ENCODE measurements at regions not wholly inside any gene's neighbourhood (a gene's known extent, or its start where the extent isn't known, plus 50 kb on each side); places are given as distances from the start of the nearest gene placed in this dataset.

- FAIRE-seq (no peak), DNase-seq (ENCODE audit: low read depth, low spot score) (no peak)
- no peaks in the 10 kb centered on the region for H4K20me1 ChIP-seq (ENCODE audit: control insufficient read depth, extremely low read depth, insufficient read depth, low read length)
- H3K36me3 ChIP-seq (ENCODE audit: control insufficient read depth in 2 of 2, extremely low read depth in 1 of 2, insufficient read depth in 2 of 2, low read length in 2 of 2), result no peaks in the 10 kb centered on the region
- H3K9ac ChIP-seq (ENCODE audit: control insufficient read depth, extremely low read depth, insufficient read depth, low read length), result no peak overlapping the region
- H3K27me3 ChIP-seq (ENCODE audit: control insufficient read depth, extremely low read depth, insufficient read depth, low read length), result no peaks in the 10 kb centered on the region
- H2AFZ ChIP-seq (ENCODE audit: control insufficient read depth, low read length), result no peak overlapping the region
- H3K9me3 ChIP-seq (ENCODE audit: control insufficient read depth, low read depth, low read length), result no peaks in the 10 kb centered on the region
- no peaks in the 10 kb centered on the region for H3K9me1 ChIP-seq (ENCODE audit: control insufficient read depth, extremely low read depth, insufficient read depth, low read length)
- no peak overlapping the region for H3K4me3 ChIP-seq (ENCODE audit: control insufficient read depth in 2 of 3, extremely low read depth in 1 of 3, insufficient read depth in 2 of 3, low read depth in 1 of 3, low read length in 3 of 3)
- H3K27ac ChIP-seq (ENCODE audit: control insufficient read depth, insufficient read depth, low read length), result no peak overlapping the region
- TF ChIP-seq, protein P1, sequence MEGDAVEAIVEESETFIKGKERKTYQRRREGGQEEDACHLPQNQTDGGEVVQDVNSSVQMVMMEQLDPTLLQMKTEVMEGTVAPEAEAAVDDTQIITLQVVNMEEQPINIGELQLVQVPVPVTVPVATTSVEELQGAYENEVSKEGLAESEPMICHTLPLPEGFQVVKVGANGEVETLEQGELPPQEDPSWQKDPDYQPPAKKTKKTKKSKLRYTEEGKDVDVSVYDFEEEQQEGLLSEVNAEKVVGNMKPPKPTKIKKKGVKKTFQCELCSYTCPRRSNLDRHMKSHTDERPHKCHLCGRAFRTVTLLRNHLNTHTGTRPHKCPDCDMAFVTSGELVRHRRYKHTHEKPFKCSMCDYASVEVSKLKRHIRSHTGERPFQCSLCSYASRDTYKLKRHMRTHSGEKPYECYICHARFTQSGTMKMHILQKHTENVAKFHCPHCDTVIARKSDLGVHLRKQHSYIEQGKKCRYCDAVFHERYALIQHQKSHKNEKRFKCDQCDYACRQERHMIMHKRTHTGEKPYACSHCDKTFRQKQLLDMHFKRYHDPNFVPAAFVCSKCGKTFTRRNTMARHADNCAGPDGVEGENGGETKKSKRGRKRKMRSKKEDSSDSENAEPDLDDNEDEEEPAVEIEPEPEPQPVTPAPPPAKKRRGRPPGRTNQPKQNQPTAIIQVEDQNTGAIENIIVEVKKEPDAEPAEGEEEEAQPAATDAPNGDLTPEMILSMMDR (optimal IDR thresholded peaks at IDR 0.05 in 1 of 3, IDR thresholded peaks at IDR 0.05 in 1 of 3, conservative IDR thresholded peaks at IDR 0.05 in 1 of 3; ENCODE audit: extremely low read depth in 1 of 3, insufficient read depth in 2 of 3, low read length in 3 of 3), result no peak
- H3K79me2 ChIP-seq (ENCODE audit: control insufficient read depth, insufficient read depth, low read length), result no peaks in the 10 kb centered on the region
- dilution Hi-C loops (cut with MboI; ENCODE audit: extremely low pct_ligation_motif_present, low sequenced_read_pairs), result no loop called here
- no peak overlapping the region for H3K4me2 ChIP-seq (ENCODE audit: control insufficient read depth, extremely low read depth, insufficient read depth, low read depth, low read length)
- peaks cover 14% of the 10 kb centered on the region for H3K4me1 ChIP-seq (ENCODE audit: control insufficient read depth, extremely low read depth, insufficient read depth, low read length)
These were observed 229.8 kb downstream of the PIK3C3 start for GRCh38 chr18:42184685-42185477.

DNA sequence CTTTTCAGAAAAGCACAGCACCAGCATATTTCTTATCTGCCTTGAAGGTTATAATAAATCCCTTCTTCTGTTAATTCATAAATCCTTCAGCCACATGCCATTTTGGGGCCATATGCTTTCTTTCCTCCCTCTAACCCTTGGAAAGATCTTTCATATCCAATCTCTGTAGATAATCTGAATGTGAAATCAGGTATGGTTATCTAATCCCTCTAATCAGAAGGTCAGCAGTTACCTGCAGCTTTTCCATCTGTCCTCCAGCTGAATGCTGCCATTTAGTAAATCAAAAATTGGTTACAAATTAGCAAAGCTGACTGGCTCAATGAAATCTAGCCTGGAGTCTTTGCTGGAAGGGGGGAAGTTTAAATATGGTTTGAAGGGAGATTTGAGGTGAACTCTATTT, 230.5 kb downstream of the PIK3C3 start:
- TF ChIP-seq, protein P1 (optimal IDR thresholded peaks at IDR 0.05 in 1 of 3, IDR thresholded peaks at IDR 0.05 in 1 of 3, conservative IDR thresholded peaks at IDR 0.05 in 1 of 3; ENCODE audit: extremely low read depth in 1 of 3, insufficient read depth in 2 of 3, low read length in 3 of 3), result no peak
- no peak for TF ChIP-seq EZH2 (IDR thresholded peaks at IDR 0.05; ENCODE audit: low read length)
- no peaks in the 10 kb centered on the region for H4K20me1 ChIP-seq (ENCODE audit: control insufficient read depth, extremely low read depth, insufficient read depth, low read length)
- no peaks in the 10 kb centered on the region for H3K27me3 ChIP-seq (ENCODE audit: control insufficient read depth, extremely low read depth, insufficient read depth, low read length)
- peaks cover 14% of the 10 kb centered on the region for H3K4me1 ChIP-seq (ENCODE audit: control insufficient read depth, extremely low read depth, insufficient read depth, low read length)
- no peaks in the 10 kb centered on the region for H3K9me3 ChIP-seq (ENCODE audit: control insufficient read depth, low read depth, low read length)
- H3K4me3 ChIP-seq (ENCODE audit: control insufficient read depth in 2 of 3, extremely low read depth in 1 of 3, insufficient read depth in 2 of 3, low read depth in 1 of 3, low read length in 3 of 3), result no peak overlapping the region
- H3K79me2 ChIP-seq (ENCODE audit: control insufficient read depth, insufficient read depth, low read length), result no peaks in the 10 kb centered on the region
- H3K9ac ChIP-seq (ENCODE audit: control insufficient read depth, extremely low read depth, insufficient read depth, low read length), result no peak overlapping the region
- H2AFZ ChIP-seq (ENCODE audit: control insufficient read depth, low read length), result no peak overlapping the region
- no peak overlapping the region for H3K4me2 ChIP-seq (ENCODE audit: control insufficient read depth, extremely low read depth, insufficient read depth, low read depth, low read length)
- FAIRE-seq, result no peak
- no peak for DNase-seq (ENCODE audit: low read depth, low spot score)
- no peaks in the 10 kb centered on the region for H3K9me1 ChIP-seq (ENCODE audit: control insufficient read depth, extremely low read depth, insufficient read depth, low read length)
- H3K36me3 ChIP-seq (ENCODE audit: control insufficient read depth in 2 of 2, extremely low read depth in 1 of 2, insufficient read depth in 2 of 2, low read length in 2 of 2), result no peaks in the 10 kb centered on the region
- H3K27ac ChIP-seq (ENCODE audit: control insufficient read depth, insufficient read depth, low read length), result no peak overlapping the region
- dilution Hi-C loops (cut with MboI; ENCODE audit: extremely low pct_ligation_motif_present, low sequenced_read_pairs), result no loop called here
